DND-41 (cell line): ENCODE measurements at regions not wholly inside any gene's neighbourhood (a gene's known extent, or its start where the extent isn't known, plus 50 kb on each side); places are given as distances from the start of the nearest gene placed in this dataset.

Experiments
- CTCF ChIP-seq: IDR thresholded peaks from 2 replicates; pipeline ENCODE4 v1.5.1; 2012; ENCODE audit warnings: borderline replicate concordance, low read length, moderate library complexity, mild to moderate bottlenecking; ENCODE audit not compliant: poor library complexity, severe bottlenecking; ENCODE audit errors: extremely low read depth
- EZH2 ChIP-seq: IDR thresholded peaks from 3 replicates; pipeline ENCODE4 v1.6.1; 2012; ENCODE audit warnings: borderline replicate concordance, low read depth, mild to moderate bottlenecking, moderate library complexity, low read length, inconsistent platforms; ENCODE audit not compliant: severe bottlenecking

- TF ChIP-seq CTCF, result no peak
- TF ChIP-seq EZH2, result no peak
Observed at GRCh38 chr10:14382531-14382930, 51.8 kb upstream of the FRMD4A start.
